ENCODE measurements at regions not wholly inside any gene's neighbourhood (a gene's known extent, or its start where the extent isn't known, plus 50 kb on each side); places are given as distances from the start of the nearest gene placed in this dataset.
A peak's percentile ranks its signal among the peaks of the same experiment; 100 is the strongest.

DNA sequence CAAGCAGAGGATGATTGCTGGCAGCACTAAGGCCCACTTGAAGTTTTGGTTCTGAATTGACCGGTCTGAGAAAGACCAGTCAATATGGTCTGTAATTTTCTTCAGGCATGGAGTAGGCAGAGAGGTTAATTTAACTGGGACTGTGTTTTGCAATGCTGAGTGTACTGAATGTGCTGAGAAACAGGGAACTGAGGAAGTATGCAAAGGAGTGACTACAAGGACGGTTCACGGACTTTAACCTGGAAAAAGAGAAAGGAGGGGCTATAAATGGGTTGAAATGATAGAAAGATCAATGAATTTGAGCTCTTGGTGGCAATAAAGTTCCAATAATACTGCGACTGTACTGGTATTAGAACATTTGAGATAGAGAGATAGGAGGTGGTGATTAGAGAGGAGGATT, 84.5 kb downstream of the MAGEB17 start:
- Mint-ChIP-seq H3K27me3 (peaks cover 4% of the 10 kb centered on the region), H3K9me3 (no peaks in the 10 kb centered on the region), H3K36me3 (no peaks in the 10 kb centered on the region), H3K27ac (no peak overlapping the region), H3K4me1 (ENCODE audit: unreplicated experiment) (no peaks in the 10 kb centered on the region), H3K4me3 (no peak overlapping the region)
- no peak for DNase-seq (ENCODE audit: extremely low spot score, unreplicated experiment)
- TF ChIP-seq, protein P1, sequence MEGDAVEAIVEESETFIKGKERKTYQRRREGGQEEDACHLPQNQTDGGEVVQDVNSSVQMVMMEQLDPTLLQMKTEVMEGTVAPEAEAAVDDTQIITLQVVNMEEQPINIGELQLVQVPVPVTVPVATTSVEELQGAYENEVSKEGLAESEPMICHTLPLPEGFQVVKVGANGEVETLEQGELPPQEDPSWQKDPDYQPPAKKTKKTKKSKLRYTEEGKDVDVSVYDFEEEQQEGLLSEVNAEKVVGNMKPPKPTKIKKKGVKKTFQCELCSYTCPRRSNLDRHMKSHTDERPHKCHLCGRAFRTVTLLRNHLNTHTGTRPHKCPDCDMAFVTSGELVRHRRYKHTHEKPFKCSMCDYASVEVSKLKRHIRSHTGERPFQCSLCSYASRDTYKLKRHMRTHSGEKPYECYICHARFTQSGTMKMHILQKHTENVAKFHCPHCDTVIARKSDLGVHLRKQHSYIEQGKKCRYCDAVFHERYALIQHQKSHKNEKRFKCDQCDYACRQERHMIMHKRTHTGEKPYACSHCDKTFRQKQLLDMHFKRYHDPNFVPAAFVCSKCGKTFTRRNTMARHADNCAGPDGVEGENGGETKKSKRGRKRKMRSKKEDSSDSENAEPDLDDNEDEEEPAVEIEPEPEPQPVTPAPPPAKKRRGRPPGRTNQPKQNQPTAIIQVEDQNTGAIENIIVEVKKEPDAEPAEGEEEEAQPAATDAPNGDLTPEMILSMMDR (conservative IDR thresholded peaks at IDR 0.05), result no peak

DNA sequence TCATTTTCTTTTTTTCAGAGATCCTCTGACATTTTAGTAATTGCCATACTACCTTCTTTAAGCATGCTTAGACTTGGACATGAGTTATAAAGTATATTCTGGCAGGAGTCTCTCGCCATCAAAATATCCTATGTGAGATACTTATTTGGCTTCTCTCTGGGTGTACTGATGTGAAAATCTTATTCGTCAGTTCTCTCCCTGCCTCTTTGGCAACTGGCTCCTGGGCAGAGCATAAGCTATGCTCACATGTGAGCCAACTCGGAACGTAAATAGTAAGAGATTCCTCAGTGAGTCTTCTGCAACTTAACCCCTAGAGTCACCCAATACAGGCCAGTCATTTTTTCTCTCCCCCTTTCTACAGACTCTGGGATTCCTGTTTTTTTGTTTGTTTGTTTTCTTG, 91.6 kb downstream of the MAGEB17 start:
- H3K27me3 Mint-ChIP-seq, result no peaks in the 10 kb centered on the region
- no peaks in the 10 kb centered on the region for H3K4me1 Mint-ChIP-seq (ENCODE audit: unreplicated experiment)
- TF ChIP-seq, protein P1 (conservative IDR thresholded peaks at IDR 0.05), result no peak
- H3K9me3 Mint-ChIP-seq, result no peaks in the 10 kb centered on the region
- H3K27ac Mint-ChIP-seq, result no peak overlapping the region
- DNase-seq (ENCODE audit: extremely low spot score, unreplicated experiment), result no peak
- H3K36me3 Mint-ChIP-seq, result no peaks in the 10 kb centered on the region
- H3K4me3 Mint-ChIP-seq, result no peak overlapping the region

DNA sequence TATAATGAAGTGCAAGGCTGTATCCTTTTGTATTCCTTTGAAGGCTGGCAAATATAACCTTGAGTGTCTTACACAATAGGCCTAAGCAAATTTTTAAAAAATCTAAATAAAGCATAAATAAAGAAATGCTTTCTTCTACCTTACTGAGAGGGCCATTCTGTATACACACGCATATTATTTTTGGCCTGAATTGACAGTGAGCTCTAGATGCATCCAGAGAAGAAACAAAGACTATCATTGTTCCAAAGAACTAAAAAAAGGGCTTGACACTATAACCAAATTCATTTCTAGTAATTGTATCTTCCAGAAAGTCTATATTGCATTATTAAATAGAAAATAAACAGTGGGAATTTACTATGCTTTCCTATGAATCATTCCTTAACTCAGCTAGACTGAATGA, 100.2 kb downstream of the MAGEB17 start:
- Mint-ChIP-seq H3K4me3 (no peak overlapping the region), H3K36me3 (no peaks in the 10 kb centered on the region), H3K27me3 (no peaks in the 10 kb centered on the region), H3K27ac (no peak overlapping the region), H3K9me3 (no peaks in the 10 kb centered on the region), H3K4me1 (ENCODE audit: unreplicated experiment) (no peaks in the 10 kb centered on the region)
- TF ChIP-seq, protein P1 (conservative IDR thresholded peaks at IDR 0.05), result no peak
- DNase-seq (ENCODE audit: extremely low spot score, unreplicated experiment), result no peak

DNA sequence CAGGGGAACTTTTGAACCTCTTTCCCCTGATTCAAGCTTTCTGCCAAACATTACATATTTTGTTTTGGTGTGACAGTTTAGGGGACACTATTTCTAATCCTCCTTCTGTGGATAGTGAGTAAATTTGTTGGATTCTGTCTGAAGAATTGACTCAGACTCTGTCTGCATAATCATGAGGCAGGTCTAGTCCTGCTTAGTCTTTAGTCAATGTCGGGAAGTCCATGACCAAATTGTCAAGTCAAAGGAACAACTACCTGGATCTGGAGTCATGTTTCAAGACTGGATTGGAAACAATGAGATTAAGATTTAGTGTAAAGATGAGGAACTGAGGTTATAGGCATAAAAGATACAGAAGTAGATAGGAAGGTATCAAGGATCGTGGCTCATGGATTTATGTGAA, 100.9 kb downstream of the MAGEB17 start:
- Mint-ChIP-seq H3K4me1 (ENCODE audit: unreplicated experiment) (no peaks in the 10 kb centered on the region), H3K4me3 (no peak overlapping the region), H3K9me3 (no peaks in the 10 kb centered on the region), H3K36me3 (no peaks in the 10 kb centered on the region), H3K27me3 (no peaks in the 10 kb centered on the region), H3K27ac (no peak overlapping the region)
- TF ChIP-seq, protein P1 (conservative IDR thresholded peaks at IDR 0.05), result no peak
- DNase-seq (ENCODE audit: extremely low spot score, unreplicated experiment), result no peak

DNA sequence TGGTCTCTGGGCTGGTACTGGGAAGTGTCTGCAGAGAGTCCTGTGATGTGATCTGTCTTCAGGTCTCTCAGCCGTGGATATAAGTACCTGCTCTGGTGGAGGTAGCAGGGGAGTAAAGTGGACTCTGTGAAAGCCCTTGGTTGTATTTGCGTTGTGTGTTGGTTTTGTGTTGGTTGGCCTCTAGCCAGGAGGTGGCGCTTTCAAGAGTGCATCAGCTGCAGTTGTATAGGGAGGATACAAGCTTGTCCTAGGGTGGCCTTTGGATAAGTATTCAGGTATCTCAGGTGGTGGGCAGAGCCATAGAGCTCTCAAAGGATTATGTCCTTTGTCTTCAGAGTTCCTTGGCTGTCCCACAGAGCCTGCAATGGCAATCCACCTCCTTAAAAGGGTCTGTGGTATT, 111.6 kb downstream of the MAGEB17 start:
- TF ChIP-seq, protein P1 (conservative IDR thresholded peaks at IDR 0.05), result peak; percentile 17
- Mint-ChIP-seq H3K4me3 (no peak overlapping the region), H3K4me1 (ENCODE audit: unreplicated experiment) (no peaks in the 10 kb centered on the region), H3K27ac (no peak overlapping the region), H3K9me3 (no peaks in the 10 kb centered on the region), H3K36me3 (no peaks in the 10 kb centered on the region), H3K27me3 (peaks cover 2% of the 10 kb centered on the region)
- no peak for DNase-seq (ENCODE audit: extremely low spot score, unreplicated experiment)

DNA sequence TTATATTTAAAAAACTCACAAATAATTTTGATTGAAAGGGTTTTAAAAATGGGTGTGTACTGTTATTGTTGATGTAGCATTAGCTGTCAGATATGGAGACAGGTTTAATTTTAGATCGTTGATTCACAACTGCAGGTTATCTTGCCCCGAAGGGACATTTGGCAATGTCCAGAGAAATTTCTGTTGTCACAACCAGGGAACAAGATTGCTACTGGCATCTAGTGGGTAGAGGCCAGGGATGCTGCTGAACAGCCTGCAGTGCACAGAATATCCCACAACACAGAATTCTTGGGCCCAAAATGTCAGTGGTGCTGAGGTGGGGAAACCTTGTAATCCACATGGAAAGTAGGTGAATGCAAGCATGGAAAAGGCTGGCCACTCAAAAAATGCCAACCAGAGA, 114.9 kb downstream of the MAGEB17 start:
- Mint-ChIP-seq H3K4me1 (ENCODE audit: unreplicated experiment) (no peaks in the 10 kb centered on the region), H3K36me3 (no peaks in the 10 kb centered on the region), H3K4me3 (no peak overlapping the region), H3K9me3 (no peaks in the 10 kb centered on the region), H3K27me3 (peaks cover 2% of the 10 kb centered on the region), H3K27ac (no peak overlapping the region)
- no peak for DNase-seq (ENCODE audit: extremely low spot score, unreplicated experiment)
- TF ChIP-seq, protein P1 (conservative IDR thresholded peaks at IDR 0.05), result no peak

Measured in type B pancreatic cell (in vitro differentiated cells).